Prostate gland (tissue), 2 donors: ENCODE measurements at regions not wholly inside any gene's neighbourhood (a gene's known extent, or its start where the extent isn't known, plus 50 kb on each side); places are given as distances from the start of the nearest gene placed in this dataset.

ENCODE experiments used
- CTCF ChIP-seq, 4 experiments: fragments of 200-600 bp in 2 of 4; fragments of 450-650 bp in 2 of 4; sonication (generic) in 2 of 4; IDR thresholded peaks; 1 replicate in 3 of 4; 2 replicates in 1 of 4; pipeline ENCODE4 v1.5.1; 2016 to 2019; ENCODE audit warnings: antibody characterized with exemption in 4 of 4, mild to moderate bottlenecking in 2 of 4, moderate library complexity in 2 of 4
- POLR2A ChIP-seq: fragments of 450-650 bp; IDR thresholded peaks from one replicate; pipeline ENCODE4 v1.6.1; 2016; ENCODE audit warnings: antibody characterized with exemption, mild to moderate bottlenecking

GRCh38 chr1:4362314-4363044 is 291.9 kb upstream of the AJAP1 start:
- TF ChIP-seq CTCF (IDR thresholded peaks at IDR 0.05) (no peak), POLR2A (no peak)
